Activated T-cell treated with anti-CD3 and anti-CD28 coated beads, Interleukin-2, amount 50 U/mL, for 1 hour (primary cell): ENCODE measurements at regions not wholly inside any gene's neighbourhood (a gene's known extent, or its start where the extent isn't known, plus 50 kb on each side); places are given as distances from the start of the nearest gene placed in this dataset.

ENCODE experiments used
- DNase-seq: peaks from one replicate; pipeline ENCODE4 v3.0.0-alpha.2; 2020

DNA sequence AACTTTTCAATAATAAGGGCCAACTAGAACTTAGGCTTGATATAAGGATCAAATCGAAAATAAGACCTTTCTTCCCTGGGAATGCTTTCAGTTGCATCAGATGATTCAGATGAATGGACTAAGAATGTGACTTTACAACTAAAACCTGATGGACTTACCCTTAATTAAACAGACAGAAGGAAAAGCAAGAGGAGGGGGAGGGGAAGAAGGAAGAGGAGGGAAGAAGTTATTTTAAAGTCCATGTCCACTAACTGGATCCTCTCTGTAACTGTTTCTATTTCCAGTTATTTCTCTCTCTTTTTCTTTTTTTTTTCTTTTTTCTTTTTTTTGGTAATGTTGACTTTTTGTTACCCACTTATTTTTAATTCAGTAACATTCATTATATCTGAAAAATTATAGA, 486.0 kb downstream of the MAFB start:
- DNase-seq, result no peak

DNA sequence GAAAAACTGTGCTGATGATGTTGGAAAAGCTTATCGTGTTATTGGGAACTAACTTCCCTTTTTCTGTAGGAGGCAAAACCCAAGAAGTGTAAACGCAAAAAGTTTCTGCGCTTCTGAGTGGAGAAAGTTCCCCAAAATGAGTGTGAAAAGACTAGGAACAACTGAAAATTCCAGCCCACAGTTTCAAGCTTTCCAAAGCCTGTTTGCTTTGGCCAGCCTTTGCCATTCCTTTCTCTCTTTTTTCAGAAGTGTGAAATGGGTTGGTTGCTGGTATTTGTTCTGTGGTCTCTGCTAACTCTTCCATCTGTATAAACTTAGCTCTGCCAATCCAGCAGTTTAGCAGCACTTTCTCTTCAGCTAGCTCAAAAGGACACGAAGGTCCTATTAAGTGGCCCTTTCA, 491.3 kb downstream of the MAFB start:
- no peak for DNase-seq

DNA sequence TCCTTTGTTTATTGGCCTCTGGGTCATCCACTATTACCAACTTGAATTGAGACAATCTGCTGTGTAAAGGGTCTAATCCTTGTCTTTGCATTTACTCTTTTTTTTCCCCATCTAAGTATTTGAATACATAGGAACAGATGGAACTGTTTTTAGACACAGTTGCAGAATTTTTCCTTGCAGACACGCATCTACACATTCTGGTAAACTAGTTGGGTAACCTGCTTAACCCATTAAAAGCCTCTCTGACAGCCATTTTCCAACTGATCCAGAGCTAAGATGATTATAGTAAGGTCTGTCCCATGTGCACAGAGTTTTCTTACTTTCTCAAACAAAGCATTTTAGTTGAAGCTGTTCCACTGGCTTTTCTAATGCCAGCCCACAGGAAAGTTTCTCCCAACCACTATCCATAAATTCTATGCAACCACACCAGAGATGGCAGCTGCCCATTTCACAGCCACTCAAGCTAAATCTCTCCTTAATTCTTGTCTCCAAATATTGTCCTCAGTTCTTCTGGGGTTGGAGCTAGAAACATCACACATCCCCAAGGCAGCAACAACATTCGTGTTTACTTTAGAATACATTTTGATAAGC, 492.1 kb downstream of the MAFB start:
- DNase-seq, result no peak

DNA sequence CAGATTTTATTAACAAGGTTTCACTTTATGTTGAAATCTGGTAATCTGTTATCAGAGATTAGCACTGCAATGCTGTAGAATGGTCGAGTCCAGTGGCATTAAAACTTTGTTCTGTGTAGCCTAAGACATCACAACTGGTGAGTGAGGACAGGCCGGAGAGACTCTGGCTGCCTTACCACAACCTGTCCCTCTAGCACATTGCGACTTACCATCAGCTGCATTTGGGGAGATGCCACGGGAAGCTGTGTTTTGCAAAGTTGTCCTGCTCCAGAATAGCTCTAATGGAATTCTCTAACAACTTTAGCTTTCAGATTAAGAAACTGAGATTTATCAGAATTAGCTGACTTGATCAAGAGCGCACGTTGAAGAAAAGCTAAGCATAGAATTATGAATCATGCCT, 493.3 kb downstream of the MAFB start:
- no peak for DNase-seq

DNA sequence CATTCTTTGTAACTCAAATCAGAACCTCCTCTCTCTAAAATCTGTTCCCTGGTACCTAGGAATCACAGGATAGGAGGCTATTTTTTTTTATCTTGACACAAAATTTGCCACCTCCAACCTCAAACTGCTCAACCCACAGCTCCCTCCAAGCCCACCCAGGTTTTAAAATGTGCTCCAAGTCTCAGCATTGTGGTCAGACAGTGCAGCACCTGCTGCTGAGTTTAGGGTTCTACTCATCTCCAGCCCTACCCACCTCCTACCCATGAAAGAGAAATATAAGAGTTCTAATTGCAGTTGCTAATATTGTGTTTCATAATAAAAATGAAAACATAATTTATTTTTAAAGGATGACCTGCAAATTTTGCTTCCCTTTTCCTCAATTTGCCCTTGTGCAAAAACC, 496.5 kb downstream of the MAFB start:
- no peak for DNase-seq

DNA sequence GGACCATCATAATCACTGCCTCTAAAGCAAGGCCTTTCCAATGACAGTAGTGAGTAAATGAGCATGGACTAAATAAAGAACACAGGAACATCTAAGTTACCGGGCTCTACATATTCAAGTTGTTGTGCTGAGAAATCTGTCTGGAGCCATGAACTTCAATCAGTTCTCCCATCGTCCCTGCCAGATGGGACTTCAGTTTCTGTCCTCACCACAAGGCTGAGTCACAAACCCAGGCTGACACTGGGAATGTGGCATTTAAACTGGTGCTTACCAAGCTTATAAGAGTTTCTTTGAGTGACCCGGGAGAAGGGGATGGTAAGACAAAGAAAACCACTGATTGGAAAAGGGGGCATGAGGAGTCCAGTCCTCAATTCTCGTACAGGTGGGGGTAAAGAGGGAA, 497.0 kb downstream of the MAFB start:
- DNase-seq, result no peak

DNA sequence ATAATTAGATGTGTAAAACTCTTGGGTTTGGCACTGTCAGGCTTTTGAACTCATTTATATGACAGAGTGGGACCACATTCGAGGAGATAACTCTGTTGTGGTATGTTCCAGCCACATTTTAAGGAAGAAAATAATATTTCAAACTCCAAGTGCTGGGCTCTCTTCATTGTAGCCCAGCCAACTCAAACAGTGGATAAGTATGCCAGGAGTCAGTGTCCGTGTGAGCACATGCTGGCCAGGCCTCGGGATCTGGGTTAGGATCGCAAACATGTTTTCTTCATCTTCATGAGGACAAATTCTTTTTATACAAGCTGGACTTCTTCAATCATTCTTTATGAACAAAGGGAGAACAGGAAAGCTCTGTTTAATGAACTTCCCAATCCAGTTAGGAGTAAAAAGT, 497.5 kb downstream of the MAFB start:
- DNase-seq, result no peak

DNA sequence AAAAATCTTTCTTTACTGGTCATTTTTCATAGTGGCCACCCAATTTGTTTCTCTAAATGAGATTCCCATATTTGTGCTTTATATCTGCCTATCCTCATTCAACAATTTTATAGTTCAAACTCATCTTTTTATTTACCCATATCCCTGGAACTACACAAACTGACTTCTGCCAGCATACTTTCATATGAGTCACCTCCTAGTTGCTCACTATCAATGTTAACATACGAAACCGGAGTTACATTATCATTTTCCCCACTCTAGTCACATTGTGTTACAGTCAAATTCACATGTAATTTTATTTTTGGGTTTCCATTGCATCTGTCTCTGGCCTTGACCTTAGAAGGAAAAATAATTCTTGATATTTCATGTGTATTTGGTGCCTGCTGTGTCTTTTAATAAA, 499.4 kb downstream of the MAFB start:
- no peak for DNase-seq

DNA sequence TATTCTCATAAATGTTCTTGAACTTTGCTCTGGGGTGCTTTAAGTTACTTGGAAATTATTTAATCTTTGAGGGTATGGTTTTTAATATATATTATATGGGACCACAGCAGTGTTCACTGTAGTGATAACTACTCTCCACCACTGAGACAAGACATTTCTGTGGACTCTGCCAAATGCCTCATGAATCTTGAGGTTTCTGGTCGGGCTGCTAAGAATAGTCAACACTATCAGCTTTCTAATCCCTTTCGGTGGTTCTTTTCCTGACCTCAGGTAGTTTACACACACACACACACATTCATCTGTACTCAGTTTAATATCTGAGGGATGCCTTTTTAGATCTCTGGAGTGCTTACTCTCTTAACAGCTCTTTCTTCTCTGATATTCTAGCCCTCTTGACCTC, 500.7 kb downstream of the MAFB start:
- DNase-seq, result no peak

DNA sequence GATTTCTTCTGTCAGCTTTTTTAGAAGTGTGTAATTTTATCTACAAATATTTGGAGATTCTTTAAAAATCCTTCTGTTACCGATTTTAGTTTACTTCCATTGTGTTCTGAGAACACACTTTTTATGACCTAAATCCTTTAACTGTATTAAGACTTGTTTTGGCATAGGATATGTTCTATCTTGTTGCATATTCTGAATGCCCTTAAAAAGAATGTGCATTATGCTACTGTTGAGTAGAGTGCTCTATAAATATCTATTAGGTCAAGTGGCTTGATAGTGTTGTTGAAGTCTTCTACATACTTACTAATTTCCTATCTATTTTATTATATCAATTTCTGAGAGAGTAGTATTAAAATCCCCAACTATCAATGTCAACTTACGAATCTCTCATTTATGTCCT, 502.2 kb downstream of the MAFB start:
- DNase-seq, result no peak

DNA sequence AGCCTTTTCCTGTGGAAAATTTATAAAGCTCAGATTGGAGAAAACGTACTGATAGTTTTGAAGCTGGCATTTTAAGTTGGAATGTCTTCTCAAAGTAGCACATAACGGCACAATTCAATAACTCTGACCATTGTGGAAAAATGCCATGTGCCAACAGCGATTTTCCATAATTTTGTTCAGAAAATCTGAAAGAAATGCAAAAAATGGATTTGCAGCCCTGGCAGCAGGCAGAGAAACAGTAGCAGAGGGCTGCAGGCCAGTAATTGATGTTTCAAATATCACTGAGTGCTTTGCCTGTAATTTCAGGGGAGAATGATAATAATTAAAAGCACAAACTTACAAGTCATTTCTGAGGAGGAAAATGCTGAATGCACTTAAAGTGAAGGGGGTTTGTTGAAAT, 507.4 kb downstream of the MAFB start:
- no peak for DNase-seq

DNA sequence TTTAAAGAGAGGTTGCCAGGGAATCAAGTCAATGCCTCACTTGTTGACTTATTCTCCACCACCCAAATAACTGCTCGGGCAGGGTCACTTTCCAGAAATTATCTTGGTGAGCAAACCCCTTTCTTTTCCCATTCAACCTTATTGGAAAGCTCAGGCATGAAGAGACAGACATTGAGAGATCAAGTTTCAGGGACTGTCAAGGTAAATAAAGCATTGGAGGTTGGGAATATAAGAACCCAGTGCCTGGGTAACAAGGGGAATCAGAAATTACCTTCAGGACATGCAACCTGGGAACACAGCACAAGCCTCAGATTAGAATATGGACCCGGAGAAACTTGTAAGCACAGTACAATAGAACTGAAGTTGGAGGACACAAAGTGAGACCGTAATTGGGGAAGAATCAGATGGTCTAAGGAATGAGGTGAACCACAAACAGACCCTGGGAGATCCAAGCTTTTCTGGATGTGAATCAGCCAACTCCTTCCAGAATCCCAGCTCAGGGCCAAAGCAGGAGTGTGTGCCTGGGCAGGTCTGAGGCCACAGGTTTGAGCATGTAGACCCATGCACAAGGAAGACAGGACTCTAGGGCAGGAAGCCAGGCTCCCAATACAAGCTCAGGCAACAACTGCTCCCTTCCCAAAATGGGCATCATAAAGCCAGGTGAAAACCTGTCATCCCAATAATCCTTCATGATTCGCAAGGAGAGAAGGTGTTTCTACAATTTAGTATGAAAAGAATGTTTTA, 512.8 kb downstream of the MAFB start:
- no peak for DNase-seq

DNA sequence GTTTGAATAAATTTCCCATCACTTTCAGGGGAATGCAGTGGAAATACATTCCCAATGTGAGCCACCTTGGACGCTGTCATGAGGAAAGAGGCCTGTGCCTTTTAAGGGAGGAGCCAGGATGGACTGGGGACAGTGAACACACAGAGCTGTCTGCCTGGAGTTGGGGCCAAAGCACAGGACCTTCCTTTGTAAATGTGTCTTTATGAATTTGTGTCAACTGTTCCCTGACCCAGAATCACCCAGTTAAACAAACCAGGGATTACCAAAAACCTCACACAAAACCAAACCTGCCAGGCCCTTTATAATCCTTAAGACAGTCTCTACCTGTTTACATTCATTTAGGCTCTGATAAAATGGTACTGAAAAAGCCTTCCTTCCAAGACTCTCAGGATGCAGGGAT, 513.7 kb downstream of the MAFB start:
- DNase-seq, result no peak

DNA sequence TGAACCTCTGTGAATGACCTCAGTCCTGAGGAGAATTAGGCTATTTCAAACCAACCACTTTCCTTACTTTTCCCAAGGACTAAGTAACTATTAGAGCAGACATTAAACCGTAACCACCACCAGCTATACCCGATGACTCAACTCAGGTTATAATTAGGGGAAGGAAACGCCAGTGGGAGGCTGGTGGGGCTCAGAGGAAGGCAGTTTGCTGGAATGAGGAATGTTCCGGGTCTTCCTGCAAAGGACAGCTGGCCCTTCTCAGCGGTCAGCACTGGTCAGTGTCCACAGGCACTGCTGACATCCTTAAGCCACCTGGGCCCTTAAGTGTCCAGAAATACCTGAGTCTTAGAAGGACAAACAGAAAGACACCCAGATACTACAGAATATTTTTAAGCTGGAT, 515.2 kb downstream of the MAFB start:
- no peak for DNase-seq

DNA sequence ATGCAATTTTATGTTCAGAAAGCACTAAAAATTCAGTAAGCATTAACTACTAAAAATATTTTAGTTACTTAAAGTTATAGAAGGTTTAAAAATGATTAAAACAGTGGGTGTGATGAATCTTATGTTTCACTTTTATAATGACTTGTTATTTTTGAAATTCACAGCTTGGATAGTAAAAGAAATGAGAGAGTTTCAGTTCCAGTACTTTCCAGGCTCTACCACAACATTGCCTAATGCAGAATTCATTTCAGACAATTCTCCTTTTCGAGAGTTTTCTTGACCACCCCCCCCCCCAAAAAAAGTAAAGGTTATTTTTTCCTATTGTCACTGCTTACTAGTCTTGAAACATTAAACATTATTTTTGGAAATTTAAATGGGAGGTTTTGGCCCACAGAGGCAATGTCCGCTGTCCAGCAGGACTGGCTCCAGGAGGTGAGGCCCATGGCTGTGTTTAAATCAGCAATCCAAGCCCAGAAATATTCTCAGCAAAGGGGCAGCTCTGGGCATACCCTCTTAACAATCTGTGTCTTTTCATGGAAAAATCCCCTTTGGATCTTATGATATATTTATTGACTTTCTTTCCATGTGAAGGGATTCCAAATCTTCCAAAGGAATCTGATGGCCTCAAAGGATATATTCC, 519.9 kb downstream of the MAFB start:
- DNase-seq, result no peak

DNA sequence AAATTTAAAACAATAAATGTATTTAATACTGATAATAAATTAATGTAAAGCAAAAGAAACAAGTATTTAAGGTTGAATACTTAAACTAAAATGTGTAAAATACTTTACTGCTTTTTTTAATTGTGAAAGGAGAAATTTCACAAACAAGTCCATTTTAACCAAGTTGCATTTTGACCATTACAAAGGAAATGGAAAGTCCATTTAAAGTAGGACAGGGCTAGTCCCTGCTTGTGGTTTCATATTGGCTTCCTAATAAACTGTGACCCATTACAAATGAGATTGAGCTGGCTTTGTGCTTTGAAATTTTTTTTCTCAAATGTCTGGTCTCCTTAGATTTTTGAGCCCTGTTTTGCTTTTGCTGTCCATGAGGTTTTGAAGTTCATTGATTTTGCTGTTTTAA, 527.6 kb downstream of the MAFB start:
- no peak for DNase-seq

DNA sequence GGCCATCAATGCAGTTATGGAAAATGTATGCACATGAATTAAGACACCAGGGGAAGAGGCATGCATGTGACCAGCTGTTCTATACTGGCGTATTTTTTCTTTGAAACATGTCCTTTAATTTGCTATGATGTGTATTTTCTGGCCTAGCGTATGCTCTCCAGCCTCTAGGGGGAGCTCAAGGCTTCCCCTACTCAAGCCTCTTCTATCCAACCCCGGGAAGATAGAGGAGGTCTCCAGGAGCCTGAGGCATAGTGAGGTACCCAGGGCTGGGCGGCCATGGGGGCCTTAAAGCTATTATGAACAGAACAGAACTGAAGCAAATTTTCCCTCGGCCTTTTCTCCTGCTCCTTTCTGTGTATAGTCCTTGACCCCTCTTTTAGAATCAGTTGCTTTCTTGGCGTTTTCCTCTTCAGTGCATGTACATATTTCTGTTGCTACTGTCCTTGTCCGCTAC, 528.9 kb downstream of the MAFB start:
- no peak for DNase-seq

DNA sequence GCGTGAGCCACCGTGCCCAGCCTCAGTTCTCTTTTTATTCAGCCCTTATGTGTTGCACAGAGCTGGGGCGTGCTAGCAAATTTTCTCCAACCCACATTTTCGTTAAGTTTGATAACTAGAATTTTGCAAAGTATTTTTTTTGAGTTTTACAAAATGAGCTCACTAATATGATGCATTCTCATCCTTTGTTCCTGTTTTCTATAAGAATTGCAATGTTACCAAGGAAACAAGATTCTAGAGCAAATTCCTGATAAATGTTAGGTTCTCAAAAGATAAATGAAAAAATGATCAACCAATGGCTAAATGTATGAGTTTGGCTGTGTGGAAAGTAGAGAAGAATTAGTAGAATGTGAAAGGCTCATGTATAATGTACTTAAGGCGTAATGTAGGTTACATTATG, 529.8 kb downstream of the MAFB start:
- DNase-seq, result no peak

DNA sequence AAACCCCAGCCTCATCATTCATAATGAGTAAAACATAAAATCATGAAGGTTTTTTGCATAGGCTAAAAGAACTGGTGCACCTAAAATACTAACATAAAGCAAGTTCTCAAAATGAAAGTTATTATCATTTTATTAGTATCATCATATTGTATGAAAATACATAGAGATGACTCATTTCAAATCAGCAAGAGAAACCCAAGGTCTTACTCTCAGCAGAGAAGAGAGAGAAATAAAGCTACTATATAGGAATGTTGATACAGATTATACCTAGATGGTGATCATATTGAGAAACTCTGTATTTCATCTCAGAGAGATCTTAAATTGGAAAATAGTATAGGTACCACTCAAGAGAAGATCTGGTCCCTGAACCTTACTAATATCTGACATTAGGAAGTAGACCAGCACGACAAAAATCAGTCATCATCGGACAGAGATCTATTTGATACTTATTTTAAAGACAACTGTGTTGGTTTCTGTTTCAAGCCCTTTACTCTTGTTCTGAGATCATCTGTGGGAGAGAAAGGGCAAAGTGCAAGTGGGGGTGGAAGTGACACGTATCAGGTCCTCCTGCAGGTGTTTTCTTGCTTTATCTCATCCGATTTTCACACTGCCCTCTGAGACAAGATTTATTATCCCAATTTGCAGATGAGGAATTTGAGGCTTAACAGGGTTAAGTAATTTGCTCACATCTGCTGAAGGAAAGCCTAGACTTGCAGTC, 532.3 kb downstream of the MAFB start:
- DNase-seq, result no peak

DNA sequence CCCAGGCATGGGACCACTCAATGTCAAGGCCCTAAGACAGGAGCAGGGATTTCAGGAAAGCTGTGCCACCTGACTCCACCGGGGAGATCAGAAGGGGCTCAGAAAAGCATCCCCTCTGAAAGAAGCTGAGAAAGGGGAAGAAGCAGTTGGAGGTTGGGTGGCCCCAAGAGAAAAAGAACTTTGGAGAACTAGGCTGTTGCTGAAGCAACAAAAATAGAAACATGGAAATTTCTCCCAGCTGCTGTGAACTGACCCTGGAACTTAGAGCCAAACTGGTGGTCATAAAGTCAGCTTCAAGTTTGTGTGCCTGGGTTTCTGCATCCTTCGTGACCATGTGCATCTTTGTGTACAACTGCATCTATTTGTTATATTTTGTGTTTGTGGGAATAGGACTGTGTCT, 534.5 kb downstream of the MAFB start:
- no peak for DNase-seq

DNA sequence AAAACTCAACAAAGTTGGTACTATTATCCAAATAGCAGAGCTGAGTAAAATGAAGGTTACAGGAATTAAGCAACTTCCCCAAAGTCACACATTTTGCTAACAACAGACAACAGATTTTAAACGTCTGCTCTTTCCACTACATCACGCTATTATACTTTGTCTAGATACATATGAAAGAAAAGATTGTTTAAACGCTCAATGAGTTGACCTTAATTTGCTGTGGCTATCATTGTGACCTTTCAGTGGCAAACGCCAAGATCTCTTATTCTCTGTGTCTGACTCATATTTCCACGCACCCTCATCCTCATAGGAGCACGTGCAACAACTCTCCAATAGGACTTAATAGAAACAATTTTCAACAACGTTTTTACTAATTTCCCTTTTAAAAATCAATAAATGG, 540.1 kb downstream of the MAFB start:
- DNase-seq, result no peak

DNA sequence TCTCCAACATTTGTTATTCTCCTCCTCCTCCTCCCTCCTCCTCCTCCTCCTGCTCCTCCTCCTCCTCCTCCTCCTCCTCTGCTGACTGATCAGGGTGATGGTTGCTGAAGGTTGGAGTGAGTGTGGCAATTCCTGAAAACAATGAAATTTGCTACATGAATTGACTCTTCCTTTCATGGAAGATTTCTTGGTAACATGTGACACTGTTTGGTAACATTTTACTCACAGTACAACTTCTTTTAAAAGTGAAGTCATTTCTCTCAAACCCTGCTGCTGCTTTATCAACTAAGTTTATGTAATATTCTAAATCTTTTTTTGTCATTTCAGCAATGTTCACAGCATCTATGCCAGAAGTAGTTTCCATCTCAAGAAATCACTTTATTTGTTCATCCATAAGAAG, 543.0 kb downstream of the MAFB start:
- DNase-seq, result no peak

DNA sequence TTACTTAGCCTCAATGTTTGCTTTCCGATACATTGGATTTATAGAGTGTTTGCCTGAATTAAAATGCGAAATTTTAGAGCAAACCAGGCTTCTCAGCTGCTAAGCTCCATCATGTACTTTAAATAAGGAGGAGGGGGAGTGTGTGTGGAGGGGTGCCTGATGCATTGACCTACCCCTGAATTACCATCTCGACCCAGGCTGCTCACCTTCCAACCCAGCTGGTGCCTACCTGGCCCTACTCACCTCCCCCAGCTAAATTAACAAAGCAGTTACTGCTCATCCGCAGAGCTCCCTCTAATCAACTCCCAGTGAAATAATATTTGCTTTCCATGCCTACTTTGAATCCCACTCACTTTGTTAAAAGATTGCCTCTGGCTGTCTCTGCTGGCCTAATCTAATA, 544.5 kb downstream of the MAFB start:
- no peak for DNase-seq

DNA sequence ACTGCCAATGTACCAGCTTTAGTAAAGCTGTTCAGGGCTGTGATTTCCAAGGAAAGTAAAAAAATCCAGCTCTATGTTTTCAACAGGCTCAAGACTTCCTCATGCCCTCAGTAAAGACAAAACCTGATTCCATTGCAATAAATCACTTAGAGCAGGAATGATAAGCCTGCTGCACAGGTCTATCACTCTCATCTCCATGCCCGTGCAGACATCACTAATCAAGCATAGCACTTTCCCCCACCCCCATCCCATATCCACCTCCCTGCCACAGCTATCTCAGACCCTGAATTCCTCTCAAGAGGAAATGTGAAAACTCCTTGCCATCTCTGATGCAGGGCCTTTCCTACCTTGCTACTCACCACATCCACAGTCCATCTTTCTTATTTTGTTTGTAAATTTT, 554.9 kb downstream of the MAFB start:
- DNase-seq, result no peak
